CD14-positive monocyte (primary cell): ENCODE measurements at regions not wholly inside any gene's neighbourhood (a gene's known extent, or its start where the extent isn't known, plus 50 kb on each side); places are given as distances from the start of the nearest gene placed in this dataset.

Source experiments
- DNase-seq, 3 donors: peaks; one replicate each; pipeline ENCODE4 v3.0.0-alpha.2; 2011 to 2022
- H2AFZ ChIP-seq: 2 replicates; pipeline ENCODE4 v1.6.0; 2012; ENCODE audit warnings: mild to moderate bottlenecking, low read depth, low read length, inconsistent platforms; ENCODE audit not compliant: insufficient read depth, poor library complexity, severe bottlenecking
- H3K27ac ChIP-seq, 2 donors: 1 replicate in 1 of 2; 2 replicates in 1 of 2; pipeline ENCODE4 v1.5.1; 2012 to 2013; ENCODE audit warnings: low read length in 2 of 2, control low read depth in 1 of 2, inconsistent platforms in 1 of 2, low read depth in 1 of 2, mild to moderate bottlenecking in 1 of 2
- H3K27me3 ChIP-seq, 2 donors: one replicate each; pipeline versions ENCODE4 v1.6.0 to v1.6.1; 2011 to 2013; ENCODE audit warnings: low read length in 2 of 2; ENCODE audit not compliant: control insufficient read depth in 2 of 2, insufficient read depth in 2 of 2
- H3K36me3 ChIP-seq, 2 donors: replicated peaks in 1 of 2; 1 replicate in 1 of 2; 2 replicates in 1 of 2; pipeline versions ENCODE4 v1.5.1 to v1.6.1; 2012 to 2013; ENCODE audit warnings: low read length in 2 of 2, control low read depth in 1 of 2, inconsistent platforms in 1 of 2, mild to moderate bottlenecking in 1 of 2; ENCODE audit not compliant: insufficient read depth in 2 of 2, control insufficient read depth in 1 of 2
- H3K4me1 ChIP-seq, 2 donors: 1 replicate in 1 of 2; 2 replicates in 1 of 2; pipeline versions ENCODE4 v1.5.1 to v1.6.1; 2012 to 2013; ENCODE audit warnings: low read length in 2 of 2, control low read depth in 1 of 2, inconsistent platforms in 1 of 2, mild to moderate bottlenecking in 1 of 2, moderate library complexity in 1 of 2; ENCODE audit not compliant: insufficient read depth in 2 of 2, control insufficient read depth in 1 of 2
- H3K4me2 ChIP-seq: replicated peaks from 2 replicates; pipeline ENCODE3; 2012; ENCODE audit warnings: low read length, moderate library complexity, mild to moderate bottlenecking; ENCODE audit not compliant: poor library complexity, severe bottlenecking; ENCODE audit errors: extremely low read depth
- H3K4me3 ChIP-seq, 3 experiments: fragments of 200-600 bp in 1 of 3; sonication (generic) in 1 of 3; replicated peaks in 1 of 3; 1 replicate in 2 of 3; 2 replicates in 1 of 3; pipeline ENCODE4 v1.5.1; 2011 to 2013; ENCODE audit warnings: low read length in 3 of 3, mild to moderate bottlenecking in 3 of 3, control low read depth in 2 of 3, low read depth in 2 of 3, inconsistent platforms in 1 of 3, moderate library complexity in 1 of 3
- H3K79me2 ChIP-seq: 2 replicates; pipeline ENCODE4 v1.6.0; 2012; ENCODE audit warnings: mild to moderate bottlenecking, control low read depth, inconsistent platforms, low read length, moderate library complexity; ENCODE audit not compliant: insufficient read depth
- H3K9ac ChIP-seq: 2 replicates; pipeline ENCODE4 v1.6.0; 2017; ENCODE audit warnings: low read length, mild to moderate bottlenecking; ENCODE audit not compliant: insufficient read depth, poor library complexity, severe bottlenecking
- H3K9me3 ChIP-seq, 2 donors: replicated peaks in 1 of 2; 1 replicate in 1 of 2; 2 replicates in 1 of 2; pipeline versions ENCODE4 v1.5.1 to v1.6.1; 2012 to 2013; ENCODE audit warnings: low read length in 2 of 2, control low read depth in 1 of 2; ENCODE audit not compliant: control insufficient read depth in 1 of 2, insufficient read depth in 1 of 2
- H4K20me1 ChIP-seq: 2 replicates; pipeline ENCODE4 v1.6.0; 2012; ENCODE audit warnings: mild to moderate bottlenecking, low read length, control low read depth, moderate library complexity; ENCODE audit not compliant: insufficient read depth
- H3K27ac Mint-ChIP-seq, 7 donors: one replicate each; pipeline ENCODE4 v1.8.0; 2020; ENCODE audit warnings: mild to moderate bottlenecking in 7 of 7, mixed read lengths in 7 of 7, moderate library complexity in 6 of 7, inconsistent platforms in 2 of 7
- H3K27me3 Mint-ChIP-seq, 3 donors: one replicate each; pipeline ENCODE4 v1.8.0; 2021 to 2022; ENCODE audit warnings: low read depth in 3 of 3, mild to moderate bottlenecking in 3 of 3, mixed read lengths in 3 of 3, moderate library complexity in 3 of 3, inconsistent platforms in 1 of 3
- H3K36me3 Mint-ChIP-seq, 2 donors: one replicate each; pipeline ENCODE4 v1.8.0; 2020; ENCODE audit warnings: mixed read lengths in 2 of 2, inconsistent platforms in 1 of 2, mild to moderate bottlenecking in 1 of 2
- H3K4me1 Mint-ChIP-seq: one replicate; pipeline ENCODE4 v1.8.0; 2020; ENCODE audit warnings: mild to moderate bottlenecking, mixed read lengths
- H3K4me3 Mint-ChIP-seq, 2 donors: one replicate each; pipeline ENCODE4 v1.8.0; 2020; ENCODE audit warnings: mild to moderate bottlenecking in 2 of 2, mixed read lengths in 2 of 2, moderate library complexity in 1 of 2
- H3K9me3 Mint-ChIP-seq, 7 donors: one replicate each; pipeline ENCODE4 v1.8.0; 2020 to 2022; ENCODE audit warnings: mixed read lengths in 7 of 7, mild to moderate bottlenecking in 6 of 7, moderate library complexity in 6 of 7, inconsistent platforms in 2 of 7
- CTCF ChIP-seq: fragments of 200-600 bp; IDR thresholded peaks from one replicate; pipeline ENCODE4 v1.8.0; 2022; ENCODE audit warnings: antibody characterized with exemption, mild to moderate bottlenecking
- WGBS: methylation state at CpG from one replicate; pipeline ENCODE4 v1.1.5; 2013; ENCODE audit warnings: missing lambda C conversion rate; ENCODE audit not compliant: insufficient coverage; 5-methylcytosine and 5-hydroxymethylcytosine counted together
- intact Hi-C, 2 donors: fragments of 100-400 bp; cut with micrococcal nuclease; formaldehyde crosslinking; loops; one replicate each; pipeline versions ENCODE4 v1.15.0 to v1.15.1; 2023

- intact Hi-C loops = no loop called here
- no peak overlapping the region for H2AFZ ChIP-seq
- no peak for TF ChIP-seq CTCF
- Mint-ChIP-seq H3K36me3 (no peaks in the 10 kb centered on the region), H3K27ac (no peak overlapping the region), H3K9me3 (peaks cover 0 to 6% (median 0%) of the 10 kb centered on the region in 7 donors), H3K27me3 (peaks cover 0 to 2% (median 0%) of the 10 kb centered on the region in 3 donors), H3K4me1 (peaks cover 4% of the 10 kb centered on the region), H3K4me3 (no peak overlapping the region)
- H4K20me1 ChIP-seq = no peaks in the 10 kb centered on the region
- no peaks in the 10 kb centered on the region for H3K9me3 ChIP-seq
- WGBS = no CpG with 5 or more reads among the region's 2 CpGs
- H3K4me3 ChIP-seq = no peak overlapping the region
- no peaks in the 10 kb centered on the region for H3K4me1 ChIP-seq
- no peaks in the 10 kb centered on the region for H3K36me3 ChIP-seq
- no peak overlapping the region for H3K9ac ChIP-seq
- no peak overlapping the region for H3K4me2 ChIP-seq
- no peaks in the 10 kb centered on the region for H3K79me2 ChIP-seq
- H3K27ac ChIP-seq = no peak overlapping the region
- DNase-seq = no peak
- no peaks in the 10 kb centered on the region for H3K27me3 ChIP-seq
Observed at GRCh38 chr2:145654156-145654555, 1134.2 kb upstream of the ZEB2 start.

- Histone ChIP-seq H3K79me2 (no peaks in the 10 kb centered on the region), H3K27me3 (no peaks in the 10 kb centered on the region), H2AFZ (no peak overlapping the region), H3K9ac (no peak overlapping the region), H3K4me3 (no peak overlapping the region), H4K20me1 (no peaks in the 10 kb centered on the region), H3K9me3 (no peaks in the 10 kb centered on the region), H3K36me3 (no peaks in the 10 kb centered on the region), H3K27ac (no peak overlapping the region), H3K4me1 (no peaks in the 10 kb centered on the region), H3K4me2 (no peak overlapping the region)
- H3K27me3 Mint-ChIP-seq = no peaks in the 10 kb centered on the region
- peak in 2 of 3 donors; percentile 7 to 33 for DNase-seq
- H3K27ac Mint-ChIP-seq = no peak overlapping the region
- no peaks in the 10 kb centered on the region for H3K36me3 Mint-ChIP-seq
- TF ChIP-seq CTCF = no peak
- intact Hi-C loops = no loop called here
- H3K4me1 Mint-ChIP-seq = peaks cover 4% of the 10 kb centered on the region
- no peak overlapping the region for H3K4me3 Mint-ChIP-seq
- H3K9me3 Mint-ChIP-seq = peaks cover 0 to 6% (median 0%) of the 10 kb centered on the region in 7 donors
Observed at GRCh38 chr2:145653553-145653952, 1133.6 kb upstream of the ZEB2 start.
